ENCODE measurements at regions not wholly inside any gene's neighbourhood (a gene's known extent, or its start where the extent isn't known, plus 50 kb on each side); places are given as distances from the start of the nearest gene placed in this dataset.

DNA sequence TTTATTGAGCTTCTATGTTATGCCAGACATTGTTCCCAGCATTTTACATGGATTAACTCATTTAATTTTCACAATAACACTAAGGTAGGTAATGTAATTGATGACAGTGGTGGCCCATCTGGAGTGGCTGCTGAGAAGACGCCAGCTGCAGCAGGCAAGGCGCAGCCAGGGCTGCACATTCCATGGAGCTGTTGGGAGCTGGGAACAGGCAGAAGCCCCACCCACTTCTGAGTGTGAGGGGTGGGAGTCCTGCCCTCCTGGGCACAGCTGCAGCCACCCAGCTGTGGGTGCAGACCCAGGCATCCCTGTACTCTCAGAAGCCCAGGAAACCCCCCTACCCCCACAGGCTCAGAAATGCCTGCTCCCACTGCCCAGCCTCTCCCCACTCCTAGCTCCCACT lies 183.3 kb downstream of the DEPDC1B start:
- TF ChIP-seq, protein P1, sequence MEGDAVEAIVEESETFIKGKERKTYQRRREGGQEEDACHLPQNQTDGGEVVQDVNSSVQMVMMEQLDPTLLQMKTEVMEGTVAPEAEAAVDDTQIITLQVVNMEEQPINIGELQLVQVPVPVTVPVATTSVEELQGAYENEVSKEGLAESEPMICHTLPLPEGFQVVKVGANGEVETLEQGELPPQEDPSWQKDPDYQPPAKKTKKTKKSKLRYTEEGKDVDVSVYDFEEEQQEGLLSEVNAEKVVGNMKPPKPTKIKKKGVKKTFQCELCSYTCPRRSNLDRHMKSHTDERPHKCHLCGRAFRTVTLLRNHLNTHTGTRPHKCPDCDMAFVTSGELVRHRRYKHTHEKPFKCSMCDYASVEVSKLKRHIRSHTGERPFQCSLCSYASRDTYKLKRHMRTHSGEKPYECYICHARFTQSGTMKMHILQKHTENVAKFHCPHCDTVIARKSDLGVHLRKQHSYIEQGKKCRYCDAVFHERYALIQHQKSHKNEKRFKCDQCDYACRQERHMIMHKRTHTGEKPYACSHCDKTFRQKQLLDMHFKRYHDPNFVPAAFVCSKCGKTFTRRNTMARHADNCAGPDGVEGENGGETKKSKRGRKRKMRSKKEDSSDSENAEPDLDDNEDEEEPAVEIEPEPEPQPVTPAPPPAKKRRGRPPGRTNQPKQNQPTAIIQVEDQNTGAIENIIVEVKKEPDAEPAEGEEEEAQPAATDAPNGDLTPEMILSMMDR (IDR thresholded peaks at IDR 0.05) = no peak
- no peak for TF ChIP-seq POLR2A (IDR thresholded peaks at IDR 0.05)

Data from transverse colon (tissue), 3 donors.